Ishikawa (cell line): ENCODE measurements at regions not wholly inside any gene's neighbourhood (a gene's known extent, or its start where the extent isn't known, plus 50 kb on each side); places are given as distances from the start of the nearest gene placed in this dataset.

Experiments used
- CEBPB ChIP-seq: IDR thresholded peaks from 2 replicates; pipeline ENCODE4 v1.6.1; 2012
- CREB1 ChIP-seq: IDR thresholded peaks from 2 replicates; pipeline ENCODE4 v1.6.1; 2012; ENCODE audit warnings: low read depth
- EGR1 ChIP-seq: IDR thresholded peaks from 2 replicates; pipeline ENCODE4 v1.6.1; 2012
- EP300 ChIP-seq: IDR thresholded peaks from 2 replicates; pipeline ENCODE4 v1.6.1; 2012; ENCODE audit warnings: borderline replicate concordance
- FOXM1 ChIP-seq: IDR thresholded peaks from 2 replicates; pipeline ENCODE4 v1.6.1; 2012; ENCODE audit warnings: low read depth, borderline replicate concordance
- NFIC ChIP-seq: IDR thresholded peaks from 2 replicates; pipeline ENCODE4 v1.6.1; 2012
- RAD21 ChIP-seq: IDR thresholded peaks from 2 replicates; pipeline ENCODE4 v1.6.1; 2012; ENCODE audit warnings: low read depth
- REST ChIP-seq: IDR thresholded peaks from 2 replicates; pipeline ENCODE4 v1.6.1; 2012; ENCODE audit warnings: low read depth, mild to moderate bottlenecking
- TAF1 ChIP-seq: IDR thresholded peaks from 2 replicates; pipeline ENCODE4 v1.6.1; 2012; ENCODE audit warnings: low read depth, mild to moderate bottlenecking
- TCF12 ChIP-seq: IDR thresholded peaks from 2 replicates; pipeline ENCODE4 v1.6.1; 2012; ENCODE audit warnings: low read depth
- TEAD4 ChIP-seq: IDR thresholded peaks from 2 replicates; pipeline ENCODE4 v1.6.1; 2012
- YY1 ChIP-seq: IDR thresholded peaks from 2 replicates; pipeline ENCODE4 v1.6.1; 2012; ENCODE audit warnings: low read depth
- ZBTB7A ChIP-seq: IDR thresholded peaks from 2 replicates; pipeline ENCODE4 v1.6.1; 2012; ENCODE audit warnings: low read depth
- TF ChIP-seq, protein P1 (sequence below): IDR thresholded peaks from 2 replicates; pipeline ENCODE4 v1.6.1; 2012
- TF ChIP-seq, protein P2 (sequence below): IDR thresholded peaks from 2 replicates; pipeline ENCODE4 v1.6.1; 2012

DNA sequence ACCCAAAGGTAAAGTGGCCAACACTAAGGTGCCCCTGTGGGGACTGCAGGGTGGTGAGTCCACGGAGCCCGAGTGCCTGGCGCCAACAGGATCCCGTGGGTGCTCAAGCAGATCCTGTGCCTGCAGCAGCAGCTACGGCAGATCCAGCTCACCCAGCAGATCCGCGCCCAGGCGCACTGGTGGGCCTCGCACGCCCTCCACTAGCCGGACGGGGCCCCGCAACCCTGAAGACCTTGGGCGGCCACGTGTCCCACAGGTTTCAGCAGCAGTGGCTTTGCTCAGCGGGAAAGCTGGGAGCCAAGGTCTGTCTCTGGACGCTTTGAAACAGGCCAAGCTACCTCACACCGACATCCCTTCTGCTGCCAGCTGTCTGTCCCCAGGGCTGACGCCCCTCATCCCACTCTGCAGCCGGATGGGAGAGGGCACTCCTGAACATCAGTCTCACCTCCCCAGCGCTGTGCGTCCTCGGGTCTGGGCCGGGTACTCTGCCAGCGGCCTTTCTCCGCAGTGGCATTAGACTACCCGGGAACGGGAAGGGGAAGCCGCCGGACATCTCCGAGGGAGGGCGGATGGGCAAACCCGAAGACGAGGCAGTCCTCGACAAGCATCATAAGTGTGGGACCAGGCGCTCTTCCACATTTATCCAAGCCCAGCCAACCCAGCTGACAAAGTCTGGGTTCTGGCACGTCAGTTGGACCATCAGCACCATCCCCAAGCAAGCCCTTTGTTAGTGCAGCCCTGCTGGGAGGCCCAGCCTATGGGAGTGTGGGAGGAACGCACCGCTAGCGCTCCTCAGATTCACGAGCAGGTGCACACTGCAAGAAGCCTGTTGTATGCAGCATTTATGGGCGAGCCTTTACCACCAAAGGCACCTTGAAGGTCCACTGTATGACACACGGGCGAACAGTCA is 212.6 kb upstream of the UBE2E2 start:
- TF ChIP-seq YY1, result no peak
- TF ChIP-seq ZBTB7A, result no peak
- no peak for TF ChIP-seq TCF12
- no peak for TF ChIP-seq CEBPB
- no peak for TF ChIP-seq CREB1
- TF ChIP-seq, protein P1, sequence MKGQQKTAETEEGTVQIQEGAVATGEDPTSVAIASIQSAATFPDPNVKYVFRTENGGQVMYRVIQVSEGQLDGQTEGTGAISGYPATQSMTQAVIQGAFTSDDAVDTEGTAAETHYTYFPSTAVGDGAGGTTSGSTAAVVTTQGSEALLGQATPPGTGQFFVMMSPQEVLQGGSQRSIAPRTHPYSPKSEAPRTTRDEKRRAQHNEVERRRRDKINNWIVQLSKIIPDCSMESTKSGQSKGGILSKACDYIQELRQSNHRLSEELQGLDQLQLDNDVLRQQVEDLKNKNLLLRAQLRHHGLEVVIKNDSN, result no peak
- no peak for TF ChIP-seq TAF1
- no peak for TF ChIP-seq EGR1
- no peak for TF ChIP-seq REST
- no peak for TF ChIP-seq EP300
- TF ChIP-seq NFIC, result no peak
- TF ChIP-seq RAD21, result no peak
- no peak for TF ChIP-seq FOXM1
- TF ChIP-seq, protein P2, sequence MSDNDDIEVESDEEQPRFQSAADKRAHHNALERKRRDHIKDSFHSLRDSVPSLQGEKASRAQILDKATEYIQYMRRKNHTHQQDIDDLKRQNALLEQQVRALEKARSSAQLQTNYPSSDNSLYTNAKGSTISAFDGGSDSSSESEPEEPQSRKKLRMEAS, result no peak
- TF ChIP-seq TEAD4, result no peak

- TF ChIP-seq, protein P1, result no peak
- TF ChIP-seq RAD21, result no peak
These were observed 208.3 kb upstream of the UBE2E2 start for GRCh38 chr3:22994781-22995180.

GRCh38 chr3:22996920-22997571 is 206.1 kb upstream of the UBE2E2 start:
- TF ChIP-seq CEBPB (no peak), NFIC (no peak), EP300 (no peak), TCF12 (no peak), REST (no peak), ZBTB7A (no peak), CREB1 (no peak), TEAD4 (no peak), RAD21 (no peak), YY1 (no peak), EGR1 (no peak), TAF1 (no peak), FOXM1 (no peak)
- TF ChIP-seq, protein P1, result no peak
- TF ChIP-seq, protein P2, result no peak

DNA sequence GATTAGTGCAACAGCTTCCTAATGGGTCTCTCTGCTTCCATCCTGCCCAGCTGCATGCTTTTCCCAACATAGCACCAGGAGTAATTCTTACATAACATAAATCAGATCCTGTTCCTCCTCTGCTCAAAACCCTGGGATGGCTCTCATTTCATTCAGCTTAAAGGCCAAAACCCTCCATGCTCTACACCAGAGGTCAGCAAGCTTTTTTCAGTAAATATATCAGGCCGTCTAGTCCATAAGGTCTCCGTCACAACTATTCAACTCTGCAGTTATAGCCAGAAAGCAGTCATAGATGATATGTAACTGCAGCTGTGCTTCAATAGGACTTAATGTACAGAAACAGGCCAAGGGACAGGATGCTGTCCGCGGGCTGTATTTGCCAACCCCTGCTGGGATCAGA is 202.8 kb upstream of the UBE2E2 start:
- TF ChIP-seq TCF12 (no peak), REST (no peak), RAD21 (no peak), TAF1 (no peak), FOXM1 (no peak), NFIC (no peak), EGR1 (no peak), YY1 (no peak), EP300 (no peak), CEBPB (no peak), CREB1 (no peak), TEAD4 (no peak), ZBTB7A (no peak)
- TF ChIP-seq, protein P1, result no peak
- TF ChIP-seq, protein P2, result no peak
